ENCODE measurements at regions not wholly inside any gene's neighbourhood (a gene's known extent, or its start where the extent isn't known, plus 50 kb on each side); places are given as distances from the start of the nearest gene placed in this dataset.

GRCh38 chr3:117226932-117227331 is 517.4 kb downstream of the TUSC7 start:
- H3K36me3 ChIP-seq = no peaks in the 10 kb centered on the region
- H3K9me3 ChIP-seq (replicated peaks) = no peaks in the 10 kb centered on the region
- no peaks in the 10 kb centered on the region for H3K27me3 ChIP-seq (ENCODE audit: low read depth)
- no peak for TF ChIP-seq CTCF (IDR thresholded peaks at IDR 0.05; ENCODE audit: borderline replicate concordance)
- no peaks in the 10 kb centered on the region for H3K4me1 ChIP-seq
- intact Hi-C loops (cut with micrococcal nuclease) = no loop called here
- no peak overlapping the region for H3K27ac ChIP-seq (replicated peaks)
- no peak overlapping the region for H3K4me3 ChIP-seq
- no peak for DNase-seq

GRCh38 chr3:117228466-117228865 is 518.9 kb downstream of the TUSC7 start:
- H3K27me3 ChIP-seq (ENCODE audit: low read depth) = no peaks in the 10 kb centered on the region
- TF ChIP-seq CTCF (IDR thresholded peaks at IDR 0.05; ENCODE audit: borderline replicate concordance) = no peak
- H3K27ac ChIP-seq (replicated peaks) = no peak overlapping the region
- H3K4me3 ChIP-seq = no peak overlapping the region
- DNase-seq = no peak
- no peaks in the 10 kb centered on the region for H3K4me1 ChIP-seq
- intact Hi-C loops (cut with micrococcal nuclease) = no loop called here
- H3K9me3 ChIP-seq (replicated peaks) = no peaks in the 10 kb centered on the region
- H3K36me3 ChIP-seq = no peaks in the 10 kb centered on the region

- TF ChIP-seq CTCF (IDR thresholded peaks at IDR 0.05; ENCODE audit: borderline replicate concordance) = no peak
Measured at GRCh38 chr3:117230924-117231323, 521.3 kb downstream of the TUSC7 start.

GRCh38 chr3:117234331-117234730 is 524.8 kb downstream of the TUSC7 start:
- Histone ChIP-seq H3K4me1 (no peaks in the 10 kb centered on the region), H3K4me3 (no peak overlapping the region)

More at GRCh38 chr3:117230924-117231323, 521.3 kb downstream of the TUSC7 start:
- Histone ChIP-seq H3K4me1 (no peaks in the 10 kb centered on the region), H3K4me3 (no peak overlapping the region), H3K27me3 (ENCODE audit: low read depth) (no peaks in the 10 kb centered on the region), H3K36me3 (no peaks in the 10 kb centered on the region), H3K9me3 (replicated peaks) (no peaks in the 10 kb centered on the region), H3K27ac (replicated peaks) (no peak overlapping the region)
- no peak for DNase-seq
- intact Hi-C loops (cut with micrococcal nuclease) = no loop called here

GRCh38 chr3:117235304-117235703 is 525.7 kb downstream of the TUSC7 start:
- no peaks in the 10 kb centered on the region for H3K27me3 ChIP-seq (ENCODE audit: low read depth)
- no peak overlapping the region for H3K4me3 ChIP-seq
- intact Hi-C loops (cut with micrococcal nuclease) = no loop called here
- no peaks in the 10 kb centered on the region for H3K36me3 ChIP-seq
- TF ChIP-seq CTCF (IDR thresholded peaks at IDR 0.05; ENCODE audit: borderline replicate concordance) = no peak
- H3K27ac ChIP-seq (replicated peaks) = no peak overlapping the region
- DNase-seq = no peak
- H3K9me3 ChIP-seq (replicated peaks) = no peaks in the 10 kb centered on the region
- no peaks in the 10 kb centered on the region for H3K4me1 ChIP-seq

More at GRCh38 chr3:117234331-117234730, 524.8 kb downstream of the TUSC7 start:
- no peak overlapping the region for H3K27ac ChIP-seq (replicated peaks)
- no peak for DNase-seq
- no peaks in the 10 kb centered on the region for H3K36me3 ChIP-seq
- intact Hi-C loops (cut with micrococcal nuclease) = no loop called here
- H3K9me3 ChIP-seq (replicated peaks) = no peaks in the 10 kb centered on the region
- no peaks in the 10 kb centered on the region for H3K27me3 ChIP-seq (ENCODE audit: low read depth)
- no peak for TF ChIP-seq CTCF (IDR thresholded peaks at IDR 0.05; ENCODE audit: borderline replicate concordance)

- DNase-seq = no peak
- no peaks in the 10 kb centered on the region for H3K9me3 ChIP-seq (replicated peaks)
- no peak overlapping the region for H3K4me3 ChIP-seq
- H3K27me3 ChIP-seq (ENCODE audit: low read depth) = no peaks in the 10 kb centered on the region
- TF ChIP-seq CTCF (IDR thresholded peaks at IDR 0.05; ENCODE audit: borderline replicate concordance) = no peak
- no peaks in the 10 kb centered on the region for H3K4me1 ChIP-seq
- H3K27ac ChIP-seq (replicated peaks) = no peak overlapping the region
- intact Hi-C loops (cut with micrococcal nuclease) = no loop called here
- H3K36me3 ChIP-seq = no peaks in the 10 kb centered on the region
Measured at GRCh38 chr3:117238806-117239205, 529.2 kb downstream of the TUSC7 start.
